Osteocyte (in vitro differentiated cells): ENCODE measurements at regions not wholly inside any gene's neighbourhood (a gene's known extent, or its start where the extent isn't known, plus 50 kb on each side); places are given as distances from the start of the nearest gene placed in this dataset.

Source experiments
- DNase-seq: peaks from one replicate; pipeline ENCODE4 v3.0.0; 2021; ENCODE audit warnings: mixed read lengths; ENCODE audit not compliant: unreplicated experiment; ENCODE audit errors: extremely low spot score
- H3K27ac Mint-ChIP-seq: one replicate; pipeline ENCODE4 v1.8.0; 2021; ENCODE audit warnings: mild to moderate bottlenecking, mixed read lengths; ENCODE audit not compliant: unreplicated experiment
- H3K27me3 Mint-ChIP-seq: one replicate; pipeline ENCODE4 v1.8.0; 2021; ENCODE audit warnings: mixed read lengths; ENCODE audit not compliant: unreplicated experiment
- H3K36me3 Mint-ChIP-seq: one replicate; pipeline ENCODE4 v1.8.0; 2021; ENCODE audit warnings: mixed read lengths; ENCODE audit not compliant: unreplicated experiment
- H3K4me1 Mint-ChIP-seq: one replicate; pipeline ENCODE4 v1.8.0; 2021; ENCODE audit warnings: mixed read lengths; ENCODE audit not compliant: unreplicated experiment
- H3K4me3 Mint-ChIP-seq: one replicate; pipeline ENCODE4 v1.8.0; 2021; ENCODE audit warnings: mild to moderate bottlenecking, moderate library complexity, mixed read lengths; ENCODE audit not compliant: unreplicated experiment
- H3K9me3 Mint-ChIP-seq: one replicate; pipeline ENCODE4 v1.8.0; 2021; ENCODE audit warnings: mixed read lengths; ENCODE audit not compliant: unreplicated experiment
- TF ChIP-seq, protein P1 (sequence below): fragments of 200-600 bp; sonication (generic); IDR thresholded peaks from 2 replicates; pipeline ENCODE4 v1.5.0; 2021; ENCODE audit warnings: antibody characterized with exemption, mild to moderate bottlenecking, moderate library complexity

DNA sequence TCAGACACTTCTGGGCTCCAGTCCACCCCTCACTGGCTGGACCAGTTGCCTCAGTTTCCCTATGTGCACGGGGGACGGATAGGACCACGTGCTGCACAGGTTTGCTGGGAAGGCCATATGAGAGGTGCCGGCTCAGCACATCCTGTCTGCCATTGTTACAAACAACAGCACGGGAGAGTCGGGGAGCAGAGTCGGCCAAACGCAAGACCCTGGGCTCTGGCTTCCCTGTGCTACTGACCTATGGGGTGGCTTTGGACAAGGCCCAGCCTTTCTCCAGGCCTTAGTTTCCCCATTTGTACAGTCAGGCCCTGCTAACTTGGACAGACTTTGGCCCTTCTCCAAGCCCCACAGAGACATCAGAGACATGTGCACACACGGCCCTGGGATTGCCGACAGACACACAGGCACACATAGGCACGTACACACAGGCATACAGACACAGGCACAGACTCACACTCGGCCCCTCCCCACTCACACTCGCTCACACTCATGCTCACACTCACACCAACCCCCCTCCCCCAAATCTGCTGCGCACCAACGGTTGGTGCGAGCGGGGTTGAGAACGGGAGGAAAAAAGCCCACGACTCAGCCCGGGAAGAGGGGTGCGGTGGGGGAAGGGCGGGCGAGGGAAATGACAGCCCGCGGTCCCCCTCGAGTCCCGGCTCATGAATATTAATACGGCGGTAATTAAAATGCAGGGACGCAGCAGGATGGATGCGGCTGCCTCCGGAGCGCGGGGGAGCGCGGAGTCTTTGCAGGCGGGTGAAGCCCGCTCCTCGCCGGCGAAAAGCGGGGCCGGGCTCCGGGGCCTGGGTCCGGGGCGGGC lies 133.0 kb downstream of the C9orf50 start:
- H3K4me1 Mint-ChIP-seq, result peaks cover 90% of the 10 kb centered on the region
- H3K36me3 Mint-ChIP-seq, result no peaks in the 10 kb centered on the region
- peak overlapping the region; percentile 97 for H3K27ac Mint-ChIP-seq
- H3K4me3 Mint-ChIP-seq, result peak overlapping the region; percentile 64
- no peaks in the 10 kb centered on the region for H3K9me3 Mint-ChIP-seq
- H3K27me3 Mint-ChIP-seq, result no peaks in the 10 kb centered on the region
- TF ChIP-seq, protein P1, sequence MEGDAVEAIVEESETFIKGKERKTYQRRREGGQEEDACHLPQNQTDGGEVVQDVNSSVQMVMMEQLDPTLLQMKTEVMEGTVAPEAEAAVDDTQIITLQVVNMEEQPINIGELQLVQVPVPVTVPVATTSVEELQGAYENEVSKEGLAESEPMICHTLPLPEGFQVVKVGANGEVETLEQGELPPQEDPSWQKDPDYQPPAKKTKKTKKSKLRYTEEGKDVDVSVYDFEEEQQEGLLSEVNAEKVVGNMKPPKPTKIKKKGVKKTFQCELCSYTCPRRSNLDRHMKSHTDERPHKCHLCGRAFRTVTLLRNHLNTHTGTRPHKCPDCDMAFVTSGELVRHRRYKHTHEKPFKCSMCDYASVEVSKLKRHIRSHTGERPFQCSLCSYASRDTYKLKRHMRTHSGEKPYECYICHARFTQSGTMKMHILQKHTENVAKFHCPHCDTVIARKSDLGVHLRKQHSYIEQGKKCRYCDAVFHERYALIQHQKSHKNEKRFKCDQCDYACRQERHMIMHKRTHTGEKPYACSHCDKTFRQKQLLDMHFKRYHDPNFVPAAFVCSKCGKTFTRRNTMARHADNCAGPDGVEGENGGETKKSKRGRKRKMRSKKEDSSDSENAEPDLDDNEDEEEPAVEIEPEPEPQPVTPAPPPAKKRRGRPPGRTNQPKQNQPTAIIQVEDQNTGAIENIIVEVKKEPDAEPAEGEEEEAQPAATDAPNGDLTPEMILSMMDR, result no peak
- no peak for DNase-seq

DNA sequence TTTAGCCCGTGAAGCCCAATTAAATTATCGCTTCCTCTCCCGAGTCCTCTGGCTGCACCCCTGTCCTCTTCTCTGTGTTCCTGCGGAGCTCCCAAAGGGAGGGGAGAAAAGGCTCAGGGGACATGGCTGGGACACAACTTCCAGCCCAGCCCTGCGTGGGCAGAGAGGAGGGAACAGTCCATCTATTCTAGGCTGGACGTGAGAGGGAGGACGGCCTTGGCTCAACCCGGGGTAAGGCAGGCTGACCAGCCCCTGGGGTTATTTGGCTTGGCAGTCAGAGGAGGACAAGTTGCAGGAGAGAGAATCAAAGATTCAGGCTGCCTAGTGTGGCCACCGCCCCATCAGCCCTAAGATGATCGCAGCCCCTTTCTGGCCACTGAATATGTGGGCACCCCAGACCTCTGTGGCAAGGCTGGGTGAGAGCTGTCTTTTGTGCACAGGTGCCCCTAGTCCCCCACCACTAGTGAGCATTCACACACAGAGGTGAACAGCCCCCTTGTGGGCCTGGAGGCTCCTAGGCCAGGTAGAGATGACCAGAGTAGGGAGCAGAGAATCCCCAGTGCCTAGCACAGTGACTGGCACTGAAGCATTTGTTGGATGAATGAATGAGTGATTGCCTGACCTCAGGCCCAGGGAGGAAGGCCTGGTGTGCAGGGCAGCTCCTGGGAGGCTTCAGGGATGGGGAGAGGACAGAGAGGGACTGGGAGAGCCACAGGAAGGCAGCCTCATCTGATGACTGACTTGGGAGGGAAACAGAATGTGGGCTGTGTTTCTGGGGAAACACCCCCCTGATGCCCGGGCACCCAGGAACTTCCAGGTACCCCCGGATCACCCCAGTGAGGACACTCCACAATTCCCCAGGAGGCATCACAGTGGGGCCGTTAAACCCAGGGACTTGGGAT lies 133.9 kb downstream of the C9orf50 start:
- H3K4me1 Mint-ChIP-seq, result peaks cover 88% of the 10 kb centered on the region
- H3K9me3 Mint-ChIP-seq, result no peaks in the 10 kb centered on the region
- no peak overlapping the region for H3K4me3 Mint-ChIP-seq
- no peaks in the 10 kb centered on the region for H3K27me3 Mint-ChIP-seq
- TF ChIP-seq, protein P1, result no peak
- no peaks in the 10 kb centered on the region for H3K36me3 Mint-ChIP-seq
- DNase-seq, result peak; percentile 93
- peak overlapping the region; percentile 97 for H3K27ac Mint-ChIP-seq

DNA sequence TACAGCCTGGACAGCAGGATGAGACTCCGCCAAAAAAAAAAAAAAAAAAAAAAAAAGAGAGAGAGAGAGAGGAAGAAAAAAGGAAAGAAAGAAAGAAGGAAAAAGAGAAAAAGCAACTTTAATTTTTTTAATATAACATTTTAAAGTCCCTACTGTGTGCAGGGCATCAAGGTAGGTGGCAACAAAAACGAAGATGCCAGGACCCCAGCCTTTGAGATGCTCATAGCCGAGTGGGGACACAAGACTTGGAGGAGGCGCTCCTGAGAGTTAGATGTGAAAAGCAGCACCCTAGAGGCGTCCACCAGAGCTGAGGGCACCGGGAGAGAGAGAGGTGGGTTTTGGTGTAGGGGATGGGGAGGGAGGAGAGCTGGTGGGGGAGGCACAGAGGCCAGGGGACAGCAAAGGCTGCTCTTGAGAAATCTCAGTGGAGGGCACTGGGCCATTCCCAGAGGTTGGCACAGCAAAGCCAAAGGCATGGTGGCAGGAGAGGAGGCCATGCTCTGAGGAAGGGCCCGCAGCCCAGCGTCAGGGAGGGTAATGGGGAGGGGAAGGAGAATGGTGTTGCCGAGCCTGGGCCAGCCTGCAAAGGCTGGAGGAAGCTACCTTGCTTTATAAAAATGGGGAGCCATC lies 135.6 kb downstream of the C9orf50 start:
- Mint-ChIP-seq H3K4me1 (peaks cover 89% of the 10 kb centered on the region), H3K9me3 (no peaks in the 10 kb centered on the region), H3K27ac (peak overlapping the region; percentile 97), H3K36me3 (no peaks in the 10 kb centered on the region), H3K4me3 (no peak overlapping the region), H3K27me3 (no peaks in the 10 kb centered on the region)
- TF ChIP-seq, protein P1, result no peak
- no peak for DNase-seq

DNA sequence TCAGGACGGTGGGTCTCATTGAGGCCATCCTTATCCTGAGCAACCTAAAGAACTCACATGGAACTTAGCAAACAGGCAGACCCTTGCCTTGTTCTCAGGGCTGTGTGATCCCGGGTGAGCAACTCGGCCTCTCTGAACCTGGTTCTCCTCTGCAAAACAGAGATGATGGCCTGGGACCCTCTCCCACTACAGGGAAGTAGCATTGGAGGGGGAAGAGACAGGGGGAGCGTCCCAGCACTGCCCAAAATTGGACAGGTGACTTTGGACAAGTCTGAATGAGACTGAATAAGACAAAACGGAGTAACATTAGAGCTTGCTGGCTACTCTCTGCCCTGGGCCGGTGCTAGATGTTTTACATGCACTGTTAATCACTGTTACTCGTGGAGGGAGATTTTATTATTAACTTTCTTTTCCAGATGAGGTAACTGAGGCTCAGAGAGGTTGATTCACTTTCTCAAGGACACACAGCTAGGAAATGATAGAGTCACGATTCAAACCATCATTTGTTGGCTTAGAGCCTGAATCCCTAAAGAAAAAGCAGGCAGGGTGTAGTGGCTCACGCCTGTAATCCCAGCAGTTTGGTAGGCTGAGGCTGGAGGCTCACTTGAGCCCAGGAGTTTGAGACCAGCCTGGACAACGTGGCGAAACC lies 136.4 kb downstream of the C9orf50 start:
- Mint-ChIP-seq H3K4me3 (no peak overlapping the region), H3K36me3 (no peaks in the 10 kb centered on the region), H3K9me3 (no peaks in the 10 kb centered on the region), H3K27me3 (no peaks in the 10 kb centered on the region), H3K27ac (peak overlapping the region; percentile 97), H3K4me1 (peaks cover 89% of the 10 kb centered on the region)
- TF ChIP-seq, protein P1, result no peak
- DNase-seq, result no peak
